Smooth muscle cell (in vitro differentiated cells): ENCODE measurements at regions not wholly inside any gene's neighbourhood (a gene's known extent, or its start where the extent isn't known, plus 50 kb on each side); places are given as distances from the start of the nearest gene placed in this dataset.

Experiments used
- DNase-seq: peaks from one replicate; lab custom pipeline; 2025; ENCODE audit not compliant: unreplicated experiment; lab: John Stamatoyannopoulos, UW
- H2AFZ ChIP-seq: fragments of 200-600 bp; sonication (generic); 2 replicates; pipeline ENCODE4 v1.6.0; 2016; ENCODE audit warnings: antibody characterized with exemption, low read depth, mild to moderate bottlenecking
- H3F3A ChIP-seq: fragments of 200-600 bp; sonication (generic); 2 replicates; pipeline ENCODE4 v1.6.0; 2017; ENCODE audit warnings: antibody characterized with exemption, low read depth
- H3K27ac ChIP-seq: fragments of 200-600 bp; sonication (generic); 2 replicates; pipeline ENCODE4 v1.5.1; 2016; ENCODE audit warnings: low read depth, mild to moderate bottlenecking
- H3K27me3 ChIP-seq: fragments of 200-600 bp; sonication (generic); 2 replicates; pipeline ENCODE4 v1.6.1; 2016; ENCODE audit warnings: low read depth, mild to moderate bottlenecking
- H3K36me3 ChIP-seq: fragments of 200-600 bp; sonication (generic); 2 replicates; pipeline ENCODE4 v1.5.1; 2016; ENCODE audit warnings: low read depth
- H3K4me1 ChIP-seq: fragments of 200-600 bp; sonication (generic); 2 replicates; pipeline ENCODE4 v1.5.1; 2016; ENCODE audit warnings: low read depth
- H3K4me2 ChIP-seq: fragments of 200-600 bp; sonication (generic); 2 replicates; pipeline ENCODE4 v1.6.0; 2016; ENCODE audit warnings: mild to moderate bottlenecking
- H3K4me3 ChIP-seq: fragments of 200-600 bp; sonication (generic); 2 replicates; pipeline ENCODE4 v1.5.1; 2016; ENCODE audit warnings: mild to moderate bottlenecking
- H3K79me2 ChIP-seq: fragments of 200-600 bp; sonication (generic); 2 replicates; pipeline ENCODE4 v1.6.0; 2016; ENCODE audit warnings: low read depth, mild to moderate bottlenecking
- H3K9ac ChIP-seq: fragments of 200-600 bp; sonication (generic); 2 replicates; pipeline ENCODE4 v1.6.0; 2016; ENCODE audit warnings: low read depth
- H3K9me3 ChIP-seq: fragments of 200-600 bp; sonication (generic); replicated peaks from 2 replicates; pipeline ENCODE4 v1.5.1; 2016; ENCODE audit warnings: low read depth
- H4K20me1 ChIP-seq: fragments of 200-600 bp; sonication (generic); 2 replicates; pipeline ENCODE4 v1.6.0; 2016; ENCODE audit warnings: low read depth
- WGBS: methylation state at CpG from one replicate; pipeline ENCODE4 v1.1.7; 2016; ENCODE audit warnings: low lambda C conversion rate; 5-methylcytosine and 5-hydroxymethylcytosine counted together
- TF ChIP-seq, protein P1 (sequence below): fragments of 200-600 bp; sonication (generic); IDR thresholded peaks from 2 replicates; pipeline ENCODE4 v1.5.1; 2017; ENCODE audit warnings: borderline replicate concordance, mild to moderate bottlenecking, antibody characterized with exemption; ENCODE audit not compliant: insufficient read depth, poor library complexity, severe bottlenecking

DNA sequence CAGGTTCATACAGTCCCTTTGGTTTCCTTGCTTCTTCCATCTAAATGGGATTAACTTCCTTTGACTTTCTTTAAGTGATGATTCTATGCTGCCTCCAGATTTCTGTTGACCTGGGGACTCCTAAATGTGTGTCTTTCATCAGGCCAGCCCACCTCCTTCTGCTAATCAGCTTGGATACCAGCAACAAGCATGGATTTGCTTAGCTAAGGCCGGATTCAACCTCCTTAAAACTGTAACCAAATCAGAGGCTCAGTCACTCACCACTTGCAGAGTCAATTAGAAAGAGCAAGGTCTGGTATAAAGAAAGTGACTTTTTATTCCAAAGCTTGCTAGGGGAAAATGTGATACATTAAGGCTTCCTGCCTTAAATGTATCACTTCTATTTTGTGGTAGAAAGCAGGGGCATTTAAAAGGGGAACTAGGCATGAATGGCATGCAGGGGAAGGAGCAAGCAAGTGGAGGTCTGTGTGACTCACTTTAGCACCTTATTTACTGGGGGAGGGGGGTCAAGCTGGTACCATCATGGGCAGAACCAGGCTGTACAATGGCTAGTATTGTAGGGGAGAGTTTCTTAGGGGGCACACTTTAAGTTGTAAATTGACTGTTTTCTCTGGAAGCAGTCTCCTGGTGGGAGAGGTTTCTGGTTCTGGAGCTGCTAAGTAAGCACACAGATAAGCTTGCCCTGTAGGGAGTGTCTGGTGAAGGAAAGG, 239.0 kb upstream of the PDGFD start:
- TF ChIP-seq, protein P1, sequence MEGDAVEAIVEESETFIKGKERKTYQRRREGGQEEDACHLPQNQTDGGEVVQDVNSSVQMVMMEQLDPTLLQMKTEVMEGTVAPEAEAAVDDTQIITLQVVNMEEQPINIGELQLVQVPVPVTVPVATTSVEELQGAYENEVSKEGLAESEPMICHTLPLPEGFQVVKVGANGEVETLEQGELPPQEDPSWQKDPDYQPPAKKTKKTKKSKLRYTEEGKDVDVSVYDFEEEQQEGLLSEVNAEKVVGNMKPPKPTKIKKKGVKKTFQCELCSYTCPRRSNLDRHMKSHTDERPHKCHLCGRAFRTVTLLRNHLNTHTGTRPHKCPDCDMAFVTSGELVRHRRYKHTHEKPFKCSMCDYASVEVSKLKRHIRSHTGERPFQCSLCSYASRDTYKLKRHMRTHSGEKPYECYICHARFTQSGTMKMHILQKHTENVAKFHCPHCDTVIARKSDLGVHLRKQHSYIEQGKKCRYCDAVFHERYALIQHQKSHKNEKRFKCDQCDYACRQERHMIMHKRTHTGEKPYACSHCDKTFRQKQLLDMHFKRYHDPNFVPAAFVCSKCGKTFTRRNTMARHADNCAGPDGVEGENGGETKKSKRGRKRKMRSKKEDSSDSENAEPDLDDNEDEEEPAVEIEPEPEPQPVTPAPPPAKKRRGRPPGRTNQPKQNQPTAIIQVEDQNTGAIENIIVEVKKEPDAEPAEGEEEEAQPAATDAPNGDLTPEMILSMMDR, result no peak
- Histone ChIP-seq H3K4me1 (peaks cover 16% of the 10 kb centered on the region), H3K9ac (no peak overlapping the region), H3K4me2 (no peak overlapping the region), H3K9me3 (no peaks in the 10 kb centered on the region), H3K27ac (no peak overlapping the region), H4K20me1 (no peaks in the 10 kb centered on the region), H3K79me2 (no peaks in the 10 kb centered on the region), H3K27me3 (no peaks in the 10 kb centered on the region), H3F3A (no peaks in the 10 kb centered on the region), H3K36me3 (no peaks in the 10 kb centered on the region), H3K4me3 (no peak overlapping the region), H2AFZ (peak overlapping the region; percentile 36)
- whole genome bisulfite sequencing, result 40% methylated on average over 1 of the region's 1 CpG
- no peak for DNase-seq

DNA sequence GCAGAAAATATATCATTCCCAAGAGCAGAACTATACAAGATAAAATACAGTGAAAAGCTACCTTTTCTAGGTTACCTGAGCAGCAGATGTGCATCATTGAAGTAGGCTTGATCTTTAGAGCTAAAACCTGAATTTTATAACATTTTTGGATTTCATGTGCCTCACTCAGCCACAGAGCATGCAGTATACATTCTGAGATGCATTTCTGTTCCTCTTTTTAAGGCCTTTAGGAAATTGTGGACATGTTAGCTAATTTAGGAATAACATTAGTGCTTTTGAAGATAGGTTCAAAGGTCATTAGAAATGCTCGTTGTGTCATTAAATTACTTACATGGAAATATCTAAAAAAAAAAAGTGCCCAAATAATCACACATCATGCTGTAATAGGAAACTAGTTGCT, 230.6 kb upstream of the PDGFD start:
- H3K4me3 ChIP-seq, result no peak overlapping the region
- no peak overlapping the region for H2AFZ ChIP-seq

DNA sequence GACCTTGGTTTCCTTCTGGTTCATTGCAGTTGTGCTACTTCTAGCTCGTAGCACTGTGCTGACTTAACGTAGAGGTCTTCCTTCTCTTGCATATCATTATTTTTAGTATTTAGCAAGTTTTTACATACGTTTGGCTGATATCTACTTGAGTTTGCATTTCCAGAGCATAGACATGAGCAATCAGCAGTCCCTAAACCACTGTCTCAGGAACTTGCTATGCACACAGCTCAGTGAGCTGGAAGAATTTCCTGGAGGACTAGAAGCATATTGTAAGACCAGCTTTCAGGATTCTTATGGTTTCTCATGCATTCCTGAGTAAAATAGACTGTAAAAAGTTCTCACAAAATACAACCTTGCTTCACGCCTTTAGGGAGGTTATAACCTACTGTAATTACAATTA, 226.7 kb upstream of the PDGFD start:
- H4K20me1 ChIP-seq, result no peaks in the 10 kb centered on the region
- no peaks in the 10 kb centered on the region for H3K36me3 ChIP-seq
- H2AFZ ChIP-seq, result peak overlapping the region; percentile 69
- TF ChIP-seq, protein P1, result no peak
- no peaks in the 10 kb centered on the region for H3K9me3 ChIP-seq
- H3K9ac ChIP-seq, result no peak overlapping the region
- no peaks in the 10 kb centered on the region for H3F3A ChIP-seq
- H3K27ac ChIP-seq, result no peak overlapping the region
- no peak for DNase-seq
- H3K4me1 ChIP-seq, result peaks cover 5% of the 10 kb centered on the region
- no peaks in the 10 kb centered on the region for H3K79me2 ChIP-seq
- H3K4me2 ChIP-seq, result peak overlapping the region; percentile 43
- no peak overlapping the region for H3K4me3 ChIP-seq
- WGBS, result 68% methylated on average over 4 of the region's 4 CpGs
- H3K27me3 ChIP-seq, result no peaks in the 10 kb centered on the region

More for the DNA sequence above, 230.6 kb upstream of the PDGFD start:
- DNase-seq, result no peak
- Histone ChIP-seq H3K9ac (no peak overlapping the region), H3F3A (no peaks in the 10 kb centered on the region), H3K79me2 (no peaks in the 10 kb centered on the region), H4K20me1 (no peaks in the 10 kb centered on the region), H3K4me2 (no peak overlapping the region), H3K9me3 (no peaks in the 10 kb centered on the region), H3K36me3 (no peaks in the 10 kb centered on the region), H3K27me3 (no peaks in the 10 kb centered on the region), H3K27ac (no peak overlapping the region), H3K4me1 (peaks cover 5% of the 10 kb centered on the region)
- 96% methylated on average over 1 of the region's 1 CpG for WGBS
- TF ChIP-seq, protein P1, result no peak

DNA sequence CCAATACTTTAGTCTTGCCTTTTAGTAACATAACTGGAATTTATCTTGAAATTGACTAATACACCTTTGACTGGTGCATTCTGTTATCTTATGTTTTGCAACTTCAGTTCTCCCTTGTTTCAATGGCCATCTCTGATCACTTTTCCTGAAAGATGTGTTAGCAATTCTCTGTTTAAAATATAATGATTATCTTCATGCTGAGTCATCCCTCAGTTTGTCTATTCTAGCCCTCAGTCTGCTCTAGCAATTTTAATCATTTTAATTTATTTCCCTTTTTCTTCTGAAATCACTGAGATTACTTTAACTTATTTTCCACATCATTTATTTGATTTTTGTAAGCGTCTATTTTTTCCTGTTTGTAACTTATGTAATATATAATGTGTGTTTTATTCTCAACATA, 221.9 kb upstream of the PDGFD start:
- H3K9ac ChIP-seq, result no peak overlapping the region
- no peaks in the 10 kb centered on the region for H3F3A ChIP-seq
- 98% methylated on average over 1 of the region's 1 CpG for WGBS
- no peak overlapping the region for H3K4me2 ChIP-seq
- no peaks in the 10 kb centered on the region for H3K27me3 ChIP-seq
- DNase-seq, result no peak
- TF ChIP-seq, protein P1, result no peak
- no peaks in the 10 kb centered on the region for H3K9me3 ChIP-seq
- H3K79me2 ChIP-seq, result no peaks in the 10 kb centered on the region
- H2AFZ ChIP-seq, result no peak overlapping the region
- H3K36me3 ChIP-seq, result no peaks in the 10 kb centered on the region
- no peak overlapping the region for H3K4me3 ChIP-seq
- no peak overlapping the region for H3K27ac ChIP-seq
- no peaks in the 10 kb centered on the region for H4K20me1 ChIP-seq
- peaks cover 5% of the 10 kb centered on the region for H3K4me1 ChIP-seq
